Vagina (tissue), 2 donors: ENCODE measurements at regions not wholly inside any gene's neighbourhood (a gene's known extent, or its start where the extent isn't known, plus 50 kb on each side); places are given as distances from the start of the nearest gene placed in this dataset.

Experiments
- DNase-seq, 2 donors: peaks; one replicate each; pipeline ENCODE4 v3.0.0-alpha.2; 2017; ENCODE audit errors: extremely low spot score in 2 of 2
- H3K27ac ChIP-seq: fragments of 200-600 bp; sonication (generic); one replicate; pipeline ENCODE4 v1.5.1; 2019
- H3K27me3 ChIP-seq: fragments of 200-600 bp; sonication (generic); one replicate; pipeline ENCODE4 v1.5.1; 2019
- H3K36me3 ChIP-seq, 2 donors: fragments of 200-600 bp; sonication (generic); one replicate each; pipeline ENCODE4 v1.5.1; 2017 to 2019
- H3K4me1 ChIP-seq: fragments of 200-600 bp; sonication (generic); one replicate; pipeline ENCODE4 v1.5.1; 2019
- H3K4me3 ChIP-seq, 2 donors: fragments of 200-600 bp; sonication (generic); 1 replicate in 1 of 2; 2 replicates in 1 of 2; pipeline ENCODE4 v1.5.1; 2016 to 2019
- H3K9me3 ChIP-seq: fragments of 200-600 bp; sonication (generic); one replicate; pipeline ENCODE4 v1.5.1; 2019
- CTCF ChIP-seq, 3 experiments: fragments of 450-650 bp in 2 of 3; fragments of 200-600 bp in 1 of 3; sonication (generic) in 1 of 3; IDR thresholded peaks; one replicate each; pipeline ENCODE4 v1.5.1; 2017 to 2019; ENCODE audit warnings: antibody characterized with exemption in 3 of 3, mild to moderate bottlenecking in 2 of 3, moderate library complexity in 2 of 3
- POLR2A ChIP-seq, 2 donors: fragments of 450-650 bp; IDR thresholded peaks; one replicate each; pipeline ENCODE4 v1.6.1; 2017; ENCODE audit warnings: antibody characterized with exemption in 2 of 2, mild to moderate bottlenecking in 2 of 2, moderate library complexity in 2 of 2
- POLR2AphosphoS5 ChIP-seq, 2 donors: sonication (generic); formaldehyde crosslinking; IDR thresholded peaks; one replicate each; pipeline ENCODE4 v1.9.0; 2017; ENCODE audit warnings: antibody characterized with exemption in 2 of 2, mild to moderate bottlenecking in 2 of 2, low read depth in 1 of 2; ENCODE audit not compliant: insufficient read depth in 1 of 2
- intact Hi-C: fragments of 100-400 bp; cut with DNase I; formaldehyde crosslinking; loops from one replicate; pipeline ENCODE4 v1.15.1; 2023

DNA sequence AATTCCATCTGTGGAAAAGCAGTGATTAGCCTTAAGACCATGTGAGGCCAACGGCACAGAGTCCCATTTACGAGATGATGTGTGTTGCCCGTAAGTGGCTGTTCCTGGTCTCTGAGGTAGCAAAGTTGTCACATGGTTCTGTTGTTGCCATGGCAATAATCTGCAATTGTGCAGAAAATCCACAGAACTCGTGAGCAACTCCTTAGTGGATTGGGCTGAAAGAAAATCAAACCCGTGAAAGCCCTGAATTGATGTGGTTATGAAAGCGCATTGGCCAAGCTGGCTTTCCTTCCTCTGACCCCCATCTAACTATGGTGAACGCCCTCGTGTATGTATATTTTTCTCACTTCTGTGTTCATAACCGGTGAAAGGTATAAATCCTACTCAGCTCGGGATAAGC, 614.7 kb downstream of the EBF1 start:
- no peak overlapping the region for H3K4me3 ChIP-seq
- H3K9me3 ChIP-seq: no peaks in the 10 kb centered on the region
- H3K4me1 ChIP-seq: peaks cover 46% of the 10 kb centered on the region
- intact Hi-C loops: no loop called here
- H3K27ac ChIP-seq: peak overlapping the region; percentile 20
- no peak for DNase-seq
- TF ChIP-seq CTCF (IDR thresholded peaks at IDR 0.05) (no peak), POLR2AphosphoS5 (IDR thresholded peaks at IDR 0.05; ENCODE audit: insufficient read depth in 1 of 2, low read depth in 1 of 2) (no peak), POLR2A (IDR thresholded peaks at IDR 0.05) (no peak)
- H3K36me3 ChIP-seq: no peaks in the 10 kb centered on the region
- H3K27me3 ChIP-seq: no peaks in the 10 kb centered on the region

DNA sequence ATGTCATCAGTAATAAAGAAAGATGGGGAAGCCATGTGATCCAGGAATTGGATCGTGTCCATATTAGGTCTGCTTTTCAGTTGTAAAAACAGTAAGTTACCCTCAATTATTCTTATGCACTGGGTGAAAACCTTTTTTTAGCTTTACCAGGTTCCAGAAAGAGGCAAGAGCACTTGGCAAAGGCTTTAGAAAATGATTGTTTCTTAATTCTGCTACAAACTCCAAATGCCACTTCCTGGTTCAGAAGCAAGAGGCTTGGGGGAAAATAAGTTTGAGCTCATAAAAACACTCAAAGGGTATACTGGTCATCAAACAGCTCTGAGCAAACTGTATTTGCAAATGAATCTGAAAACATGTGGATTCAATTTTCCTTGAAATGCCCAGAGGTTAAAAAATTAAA, 615.6 kb downstream of the EBF1 start:
- H3K4me1 ChIP-seq: peaks cover 46% of the 10 kb centered on the region
- intact Hi-C loops: no loop called here
- no peaks in the 10 kb centered on the region for H3K36me3 ChIP-seq
- no peak for DNase-seq
- H3K4me3 ChIP-seq: no peak overlapping the region
- no peaks in the 10 kb centered on the region for H3K9me3 ChIP-seq
- H3K27ac ChIP-seq: peak overlapping the region; percentile 57
- H3K27me3 ChIP-seq: no peaks in the 10 kb centered on the region
- TF ChIP-seq POLR2AphosphoS5 (IDR thresholded peaks at IDR 0.05; ENCODE audit: insufficient read depth in 1 of 2, low read depth in 1 of 2) (no peak), CTCF (IDR thresholded peaks at IDR 0.05) (no peak), POLR2A (IDR thresholded peaks at IDR 0.05) (no peak)

- no peak for DNase-seq
- Histone ChIP-seq H3K36me3 (no peaks in the 10 kb centered on the region), H3K27me3 (no peaks in the 10 kb centered on the region), H3K27ac (peak overlapping the region; percentile 57), H3K9me3 (no peaks in the 10 kb centered on the region), H3K4me1 (peaks cover 46% of the 10 kb centered on the region), H3K4me3 (no peak overlapping the region)
- intact Hi-C loops: no loop called here
- TF ChIP-seq CTCF (IDR thresholded peaks at IDR 0.05) (no peak), POLR2AphosphoS5 (IDR thresholded peaks at IDR 0.05; ENCODE audit: insufficient read depth in 1 of 2, low read depth in 1 of 2) (no peak), POLR2A (IDR thresholded peaks at IDR 0.05) (no peak)
Measured at GRCh38 chr5:158483281-158483860, 616.3 kb downstream of the EBF1 start.

DNA sequence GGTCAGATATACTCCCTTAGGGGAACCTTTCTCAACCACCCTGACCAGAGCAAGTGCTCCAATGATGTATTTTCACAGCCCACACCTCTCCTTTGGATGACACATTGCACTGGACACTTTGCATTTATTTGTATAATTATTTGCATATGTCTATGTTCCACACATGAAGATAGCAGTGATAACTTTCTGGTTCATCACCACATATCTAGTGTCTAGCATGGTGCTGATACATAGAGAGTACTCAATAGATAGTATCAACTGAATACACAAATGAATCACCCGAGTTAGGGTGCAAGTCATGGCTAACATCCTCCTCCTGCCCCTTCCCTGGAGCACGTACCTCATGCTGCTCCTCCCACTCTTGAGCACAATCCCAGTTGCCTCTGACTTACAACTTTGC, 617.6 kb downstream of the EBF1 start:
- no peaks in the 10 kb centered on the region for H3K27me3 ChIP-seq
- H3K9me3 ChIP-seq: no peaks in the 10 kb centered on the region
- no peak for DNase-seq
- TF ChIP-seq POLR2AphosphoS5 (IDR thresholded peaks at IDR 0.05; ENCODE audit: insufficient read depth in 1 of 2, low read depth in 1 of 2) (no peak), POLR2A (IDR thresholded peaks at IDR 0.05) (no peak), CTCF (IDR thresholded peaks at IDR 0.05) (no peak)
- H3K27ac ChIP-seq: no peak overlapping the region
- intact Hi-C loops: no loop called here
- H3K4me1 ChIP-seq: peaks cover 35% of the 10 kb centered on the region
- no peak overlapping the region for H3K4me3 ChIP-seq
- H3K36me3 ChIP-seq: no peaks in the 10 kb centered on the region

- no peak for DNase-seq
- H3K36me3 ChIP-seq: no peaks in the 10 kb centered on the region
- no peaks in the 10 kb centered on the region for H3K27me3 ChIP-seq
- no peak overlapping the region for H3K27ac ChIP-seq
- H3K9me3 ChIP-seq: no peaks in the 10 kb centered on the region
- peaks cover 11% of the 10 kb centered on the region for H3K4me1 ChIP-seq
- H3K4me3 ChIP-seq: no peak overlapping the region
- intact Hi-C loops: no loop called here
- TF ChIP-seq POLR2A (IDR thresholded peaks at IDR 0.05) (no peak), CTCF (IDR thresholded peaks at IDR 0.05) (no peak), POLR2AphosphoS5 (IDR thresholded peaks at IDR 0.05; ENCODE audit: insufficient read depth in 1 of 2, low read depth in 1 of 2) (no peak)
Measured at GRCh38 chr5:158478139-158478538, 619.2 kb upstream of the CLINT1 start.
